ENCODE measurements at regions not wholly inside any gene's neighbourhood (a gene's known extent, or its start where the extent isn't known, plus 50 kb on each side); places are given as distances from the start of the nearest gene placed in this dataset.

GRCh38 chr16:5793556-5793955 lies 696.0 kb upstream of the EEF2KMT start:
- FAIRE-seq (no peak), DNase-seq (ENCODE audit: insufficient read length, low spot score) (no peak)
- no peak for TF ChIP-seq POLR2A (IDR thresholded peaks at IDR 0.05; ENCODE audit: low read depth, low read length)

GRCh38 chr16:5791011-5791657 lies 693.5 kb upstream of the EEF2KMT start:
- FAIRE-seq: no peak
- no peak for TF ChIP-seq POLR2A (IDR thresholded peaks at IDR 0.05; ENCODE audit: low read depth, low read length)
- no peak for DNase-seq (ENCODE audit: insufficient read length, low spot score)

- FAIRE-seq (no peak), DNase-seq (ENCODE audit: insufficient read length, low spot score) (no peak)
- TF ChIP-seq POLR2A (IDR thresholded peaks at IDR 0.05; ENCODE audit: low read depth, low read length): no peak
Observed at GRCh38 chr16:5790512-5790911, 692.9 kb upstream of the EEF2KMT start.

GRCh38 chr16:5789033-5789432 lies 691.4 kb upstream of the EEF2KMT start:
- TF ChIP-seq POLR2A (IDR thresholded peaks at IDR 0.05; ENCODE audit: low read depth, low read length): no peak
- FAIRE-seq: no peak
- no peak for DNase-seq (ENCODE audit: insufficient read length, low spot score)

- no peak for DNase-seq (ENCODE audit: insufficient read length, low spot score)
- TF ChIP-seq POLR2A (IDR thresholded peaks at IDR 0.05; ENCODE audit: low read depth, low read length): no peak
- FAIRE-seq: no peak
Observed at GRCh38 chr16:5781436-5781835, 683.8 kb upstream of the EEF2KMT start.

DNA sequence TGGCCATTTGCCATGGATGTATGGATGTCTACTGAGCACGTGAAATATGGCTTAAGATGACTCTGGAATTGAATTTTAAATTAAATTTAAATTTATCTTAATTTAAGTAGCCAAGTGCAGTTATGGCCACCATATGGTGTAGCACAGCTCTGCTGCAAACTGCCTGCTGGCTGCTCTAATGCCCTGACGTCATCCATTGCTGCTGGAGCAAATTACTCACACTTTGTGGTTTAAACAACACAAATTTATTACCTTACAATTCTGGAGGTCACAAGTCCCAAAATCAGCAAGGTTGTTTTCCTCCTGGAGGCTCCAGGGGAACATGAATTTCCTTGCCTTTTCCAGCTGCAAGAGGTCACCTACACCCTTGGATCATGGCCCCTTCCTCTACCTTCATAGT lies 679.3 kb upstream of the EEF2KMT start:
- no peak for FAIRE-seq
- no peak for DNase-seq (ENCODE audit: insufficient read length, low spot score)
- no peak for TF ChIP-seq POLR2A (IDR thresholded peaks at IDR 0.05; ENCODE audit: low read depth, low read length)

- DNase-seq (ENCODE audit: insufficient read length, low spot score): no peak
- TF ChIP-seq POLR2A (IDR thresholded peaks at IDR 0.05; ENCODE audit: low read depth, low read length): no peak
- FAIRE-seq: no peak
Observed at GRCh38 chr16:5775916-5776315, 678.3 kb upstream of the EEF2KMT start.

DNA sequence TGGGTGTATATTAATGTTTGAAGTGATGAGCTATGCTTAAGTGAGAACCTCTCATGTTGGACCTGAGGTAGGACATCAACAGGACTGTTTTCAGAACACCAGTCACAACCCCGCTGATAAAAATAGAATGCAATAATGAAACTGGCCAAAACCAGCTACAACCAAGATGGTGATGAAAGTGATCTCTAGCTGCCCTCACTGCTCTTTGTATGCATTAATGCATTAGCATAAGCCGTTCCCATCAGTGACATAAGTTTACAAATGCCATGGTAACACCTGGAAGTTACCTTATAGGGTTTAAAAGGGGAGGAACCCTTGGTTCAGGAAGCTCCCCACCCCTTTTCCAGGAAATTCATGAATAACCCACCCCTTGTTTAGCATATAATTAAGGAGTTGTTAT lies 672.5 kb upstream of the EEF2KMT start:
- DNase-seq (ENCODE audit: insufficient read length, low spot score): no peak
- no peak for TF ChIP-seq POLR2A (IDR thresholded peaks at IDR 0.05; ENCODE audit: low read depth, low read length)
- no peak for FAIRE-seq

GRCh38 chr16:5769513-5769912 lies 671.9 kb upstream of the EEF2KMT start:
- FAIRE-seq (no peak), DNase-seq (ENCODE audit: insufficient read length, low spot score) (no peak)
- TF ChIP-seq POLR2A (IDR thresholded peaks at IDR 0.05; ENCODE audit: low read depth, low read length): no peak

GRCh38 chr16:5768445-5768844 lies 670.9 kb upstream of the EEF2KMT start:
- FAIRE-seq (no peak), DNase-seq (ENCODE audit: insufficient read length, low spot score) (no peak)

DNA sequence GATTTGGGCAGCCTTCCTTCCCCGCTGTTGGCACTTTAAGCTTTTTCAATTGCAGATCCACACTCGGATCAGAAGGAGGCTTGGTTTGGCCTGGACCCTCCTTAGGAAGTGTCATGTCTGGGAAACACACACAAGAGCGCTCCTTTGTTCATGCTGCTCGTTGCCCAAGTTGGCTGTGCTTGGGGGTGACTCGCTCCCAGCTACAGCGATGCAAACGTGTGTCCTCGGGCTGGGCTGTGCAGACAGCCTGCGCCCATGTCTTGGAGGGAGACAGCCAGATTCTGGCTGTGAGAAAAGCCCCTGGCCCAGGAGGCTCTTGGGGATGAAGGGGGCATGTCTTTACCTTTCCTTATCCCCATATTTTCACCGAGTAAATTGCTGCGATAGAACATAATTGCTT lies 665.6 kb upstream of the EEF2KMT start:
- DNase-seq (ENCODE audit: insufficient read length, low spot score) (no peak), FAIRE-seq (no peak)
- TF ChIP-seq POLR2A (IDR thresholded peaks at IDR 0.05; ENCODE audit: low read depth, low read length): no peak

More at GRCh38 chr16:5768445-5768844, 670.9 kb upstream of the EEF2KMT start:
- no peak for TF ChIP-seq POLR2A (IDR thresholded peaks at IDR 0.05; ENCODE audit: low read depth, low read length)

DNA sequence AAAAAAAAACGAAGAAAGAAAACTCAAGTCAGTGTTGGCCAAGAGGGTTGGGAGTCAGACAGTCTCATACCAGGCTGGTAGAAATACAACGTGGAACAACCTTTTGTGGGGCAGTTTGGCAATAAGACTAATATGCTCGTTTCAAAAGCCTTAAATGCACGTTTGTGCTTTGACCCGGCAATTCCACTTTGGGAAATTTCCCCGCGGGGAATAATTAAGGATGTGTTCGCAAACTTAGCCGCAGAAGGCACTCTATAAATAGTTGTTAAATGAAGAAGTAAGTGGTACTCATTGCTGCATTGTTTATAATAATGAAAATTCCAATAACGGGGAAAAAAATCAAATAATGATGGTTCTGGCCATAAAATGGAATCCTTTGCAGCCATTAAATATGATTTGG lies 664.8 kb upstream of the EEF2KMT start:
- no peak for DNase-seq (ENCODE audit: insufficient read length, low spot score)
- no peak for TF ChIP-seq POLR2A (IDR thresholded peaks at IDR 0.05; ENCODE audit: low read depth, low read length)
- no peak for FAIRE-seq

GRCh38 chr16:5761592-5761991 lies 664.0 kb upstream of the EEF2KMT start:
- DNase-seq (ENCODE audit: insufficient read length, low spot score) (no peak), FAIRE-seq (no peak)
- TF ChIP-seq POLR2A (IDR thresholded peaks at IDR 0.05; ENCODE audit: low read depth, low read length): no peak

GRCh38 chr16:5758281-5758680 lies 660.7 kb upstream of the EEF2KMT start:
- FAIRE-seq (no peak), DNase-seq (ENCODE audit: insufficient read length, low spot score) (no peak)
- TF ChIP-seq POLR2A (IDR thresholded peaks at IDR 0.05; ENCODE audit: low read depth, low read length): no peak

DNA sequence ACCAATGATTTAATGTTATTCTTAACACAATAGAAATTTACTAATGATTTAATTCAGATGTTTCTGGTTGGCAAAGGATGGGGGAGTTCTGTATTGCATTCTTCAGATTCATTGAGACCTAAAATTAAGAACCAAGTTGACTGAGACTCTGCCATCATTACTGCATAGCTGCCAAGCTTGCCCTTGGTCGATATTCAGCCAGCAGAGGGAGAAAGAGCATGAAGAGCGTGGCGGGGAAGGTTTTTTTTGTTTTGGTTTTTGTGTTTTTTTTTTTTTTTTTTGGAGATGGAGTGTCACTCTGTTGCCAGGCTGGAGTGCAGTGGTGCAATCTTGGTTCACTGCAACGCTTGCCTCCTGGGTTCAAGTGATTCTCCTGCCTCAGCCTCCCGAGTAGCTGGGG lies 659.4 kb upstream of the EEF2KMT start:
- no peak for FAIRE-seq
- TF ChIP-seq POLR2A (IDR thresholded peaks at IDR 0.05; ENCODE audit: low read depth, low read length): no peak
- no peak for DNase-seq (ENCODE audit: insufficient read length, low spot score)

DNA sequence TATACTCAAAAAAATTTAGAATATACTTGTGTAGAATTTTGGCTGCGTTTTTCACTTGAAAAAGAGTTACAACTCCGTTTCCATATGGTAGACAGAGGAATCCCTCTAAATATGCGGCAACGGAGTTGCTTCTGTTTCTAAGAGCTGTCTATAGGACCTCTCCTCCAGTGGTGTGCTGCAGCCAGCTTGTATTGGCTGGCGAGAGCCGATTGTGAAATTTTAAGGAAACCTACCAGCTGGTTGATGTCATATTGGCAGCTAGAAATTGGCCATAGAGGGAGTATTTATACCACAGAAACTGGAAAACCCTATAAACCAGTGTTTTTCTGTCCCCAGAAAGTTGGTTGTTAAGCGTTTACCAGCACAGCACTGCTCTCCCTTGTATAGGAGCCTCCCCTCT lies 655.8 kb upstream of the EEF2KMT start:
- FAIRE-seq: no peak
- no peak for DNase-seq (ENCODE audit: insufficient read length, low spot score)
- no peak for TF ChIP-seq POLR2A (IDR thresholded peaks at IDR 0.05; ENCODE audit: low read depth, low read length)

Data from H54 (cell line).